ENCODE measurements at regions not wholly inside any gene's neighbourhood (a gene's known extent, or its start where the extent isn't known, plus 50 kb on each side); places are given as distances from the start of the nearest gene placed in this dataset.

- no peak for FAIRE-seq
- Histone ChIP-seq H3K4me3 (replicated peaks in 1 of 3; ENCODE audit: insufficient read depth in 1 of 3, low read depth in 2 of 3, low read length in 3 of 3) (no peak overlapping the region), H3K9ac (ENCODE audit: insufficient read depth, low read depth, low read length) (no peak overlapping the region), H3K4me1 (ENCODE audit: insufficient read depth, low read length) (no peaks in the 10 kb centered on the region), H3K9me3 (ENCODE audit: low read length) (no peaks in the 10 kb centered on the region), H3K27me3 (ENCODE audit: control insufficient read depth in 1 of 2, insufficient read depth in 2 of 2, low read length in 2 of 2) (no peaks in the 10 kb centered on the region; a peak in 1 of 5 replicates), H3K36me3 (replicated peaks in 1 of 2; ENCODE audit: control insufficient read depth in 1 of 2, insufficient read depth in 2 of 2, low read length in 2 of 2) (no peaks in the 10 kb centered on the region), H4K20me1 (ENCODE audit: insufficient read depth, low read length) (no peaks in the 10 kb centered on the region), H3K27ac (ENCODE audit: extremely low read length, insufficient read depth, low read length) (no peak overlapping the region), H3K4me2 (ENCODE audit: low read depth, low read length) (no peak overlapping the region), H3K79me2 (ENCODE audit: insufficient read depth, low read length) (no peaks in the 10 kb centered on the region), H2AFZ (ENCODE audit: low read length) (no peak overlapping the region)
- intact Hi-C loops (cut with micrococcal nuclease; ENCODE audit: unreplicated experiment) (no loop called here), in situ Hi-C loops (cut with HindIII; ENCODE audit: extremely low pct_ligation_motif_present, low pct_unique_long_range_greater_than_20kb) (no loop called here)
- no TSS peak for BruUV-seq (replicated peaks)
- TF ChIP-seq ZNF614 (CRISPR knock-in tag; IDR thresholded peaks at IDR 0.05; ENCODE audit: borderline replicate concordance) (no peak), NR1H2 (CRISPR knock-in tag; IDR thresholded peaks at IDR 0.05; ENCODE audit: borderline replicate concordance, low read depth) (no peak), KDM2A (CRISPR knock-in tag; IDR thresholded peaks at IDR 0.05; ENCODE audit: borderline replicate concordance, low read depth) (no peak), CCAR2 (optimal IDR thresholded peaks at IDR 0.05; ENCODE audit: low read depth, low read length) (no peak), MAFK (conservative IDR thresholded peaks at IDR 0.05 in 1 of 2, IDR thresholded peaks at IDR 0.05 in 1 of 2; ENCODE audit: low read length in 2 of 2) (no peak), STAT6 (CRISPR knock-in tag; IDR thresholded peaks at IDR 0.05; ENCODE audit: borderline replicate concordance) (no peak), GZF1 (CRISPR knock-in tag; IDR thresholded peaks at IDR 0.05) (no peak), FLYWCH1 (CRISPR knock-in tag; IDR thresholded peaks at IDR 0.05) (no peak), THRA (CRISPR knock-in tag; IDR thresholded peaks at IDR 0.05; ENCODE audit: borderline replicate concordance) (no peak), MBNL3 (CRISPR knock-in tag; conservative IDR thresholded peaks at IDR 0.05) (no peak)
- TF ChIP-seq, protein P1, sequence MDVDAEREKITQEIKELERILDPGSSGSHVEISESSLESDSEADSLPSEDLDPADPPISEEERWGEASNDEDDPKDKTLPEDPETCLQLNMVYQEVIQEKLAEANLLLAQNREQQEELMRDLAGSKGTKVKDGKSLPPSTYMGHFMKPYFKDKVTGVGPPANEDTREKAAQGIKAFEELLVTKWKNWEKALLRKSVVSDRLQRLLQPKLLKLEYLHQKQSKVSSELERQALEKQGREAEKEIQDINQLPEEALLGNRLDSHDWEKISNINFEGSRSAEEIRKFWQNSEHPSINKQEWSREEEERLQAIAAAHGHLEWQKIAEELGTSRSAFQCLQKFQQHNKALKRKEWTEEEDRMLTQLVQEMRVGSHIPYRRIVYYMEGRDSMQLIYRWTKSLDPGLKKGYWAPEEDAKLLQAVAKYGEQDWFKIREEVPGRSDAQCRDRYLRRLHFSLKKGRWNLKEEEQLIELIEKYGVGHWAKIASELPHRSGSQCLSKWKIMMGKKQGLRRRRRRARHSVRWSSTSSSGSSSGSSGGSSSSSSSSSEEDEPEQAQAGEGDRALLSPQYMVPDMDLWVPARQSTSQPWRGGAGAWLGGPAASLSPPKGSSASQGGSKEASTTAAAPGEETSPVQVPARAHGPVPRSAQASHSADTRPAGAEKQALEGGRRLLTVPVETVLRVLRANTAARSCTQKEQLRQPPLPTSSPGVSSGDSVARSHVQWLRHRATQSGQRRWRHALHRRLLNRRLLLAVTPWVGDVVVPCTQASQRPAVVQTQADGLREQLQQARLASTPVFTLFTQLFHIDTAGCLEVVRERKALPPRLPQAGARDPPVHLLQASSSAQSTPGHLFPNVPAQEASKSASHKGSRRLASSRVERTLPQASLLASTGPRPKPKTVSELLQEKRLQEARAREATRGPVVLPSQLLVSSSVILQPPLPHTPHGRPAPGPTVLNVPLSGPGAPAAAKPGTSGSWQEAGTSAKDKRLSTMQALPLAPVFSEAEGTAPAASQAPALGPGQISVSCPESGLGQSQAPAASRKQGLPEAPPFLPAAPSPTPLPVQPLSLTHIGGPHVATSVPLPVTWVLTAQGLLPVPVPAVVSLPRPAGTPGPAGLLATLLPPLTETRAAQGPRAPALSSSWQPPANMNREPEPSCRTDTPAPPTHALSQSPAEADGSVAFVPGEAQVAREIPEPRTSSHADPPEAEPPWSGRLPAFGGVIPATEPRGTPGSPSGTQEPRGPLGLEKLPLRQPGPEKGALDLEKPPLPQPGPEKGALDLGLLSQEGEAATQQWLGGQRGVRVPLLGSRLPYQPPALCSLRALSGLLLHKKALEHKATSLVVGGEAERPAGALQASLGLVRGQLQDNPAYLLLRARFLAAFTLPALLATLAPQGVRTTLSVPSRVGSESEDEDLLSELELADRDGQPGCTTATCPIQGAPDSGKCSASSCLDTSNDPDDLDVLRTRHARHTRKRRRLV (CRISPR knock-in tag; IDR thresholded peaks at IDR 0.05) = no peak
- CTCF ChIA-PET (ENCODE audit: low intra/inter-chr PET ratio, low total read pairs) = no interaction called here
- ATAC-seq = no peak
- POLR2A ChIA-PET = no interaction called here
- DNase-seq (ENCODE audit: low spot score) = no peak
- 39% methylated on average over 25 of the region's 25 CpGs for WGBS (ENCODE audit: low lambda C conversion rate)
Observed at GRCh38 chr13:52933547-52934210, 85.2 kb upstream of the PCDH8 start.

Measured in HepG2 (cell line).